ENCODE measurements at regions not wholly inside any gene's neighbourhood (a gene's known extent, or its start where the extent isn't known, plus 50 kb on each side); places are given as distances from the start of the nearest gene placed in this dataset.

- no CpG with 5 or more reads among the region's 2 CpGs for WGBS, 2 experiments (ENCODE audit: extremely low coverage in 2 of 2, insufficient read length in 1 of 2)
- intact Hi-C loops (cut with micrococcal nuclease): no loop called here
- POLR2A ChIA-PET (ENCODE audit: unreplicated experiment): no interaction called here
Measured at GRCh38 chrX:67953658-67954057, 409.8 kb downstream of the AR start.

More at GRCh38 chrX:67953658-67954057, 409.8 kb downstream of the AR start:
- no peak overlapping the region for H3K18ac ChIP-seq (ENCODE audit: low read depth, low read length)
- CTCF ChIA-PET: no interaction called here
- H2AFZ ChIP-seq (replicated peaks; ENCODE audit: low read length, poor library complexity): no peak overlapping the region
- H4K91ac ChIP-seq (ENCODE audit: insufficient read depth, low read depth, low read length): no peak overlapping the region
- no peak overlapping the region for H2AK9ac ChIP-seq (replicated peaks; ENCODE audit: low read depth, low read length, poor library complexity)
- no peak overlapping the region for H3K9ac ChIP-seq (ENCODE audit: low read depth, low read length)
- BruUV-seq (replicated peaks): no TSS peak
- ATAC-seq (ENCODE audit: low read depth) (no peak), DNase-seq (no peak)
- no peaks in the 10 kb centered on the region for H3K36me3 ChIP-seq (ENCODE audit: control insufficient read depth, insufficient read depth, low read length)
- in situ Hi-C loops (cut with MboI; ENCODE audit: low sequenced_read_pairs) (no loop called here), dilution Hi-C loops (cut with HindIII; ENCODE audit: low sequenced_read_pairs, unreplicated experiment) (no loop called here)
- H4K5ac ChIP-seq (ENCODE audit: low read depth, low read length): no peak overlapping the region
- no peaks in the 10 kb centered on the region for H3K9me1 ChIP-seq (ENCODE audit: insufficient read depth, low read length)
- H3K4me2 ChIP-seq (ENCODE audit: low read depth, low read length): no peak overlapping the region
- no peak overlapping the region for H2AK5ac ChIP-seq (ENCODE audit: low read depth, low read length)
- H3K9me3 ChIP-seq (ENCODE audit: control insufficient read depth, insufficient read depth, low read length): no peaks in the 10 kb centered on the region
- H4K20me1 ChIP-seq (ENCODE audit: insufficient read depth, low read length): no peaks in the 10 kb centered on the region
- TF ChIP-seq MXI1 (IDR thresholded peaks at IDR 0.05; ENCODE audit: borderline replicate concordance, low read depth, low read length): no peak
- TF ChIP-seq CEBPB (IDR thresholded peaks at IDR 0.05; ENCODE audit: low read depth, low read length): 0 out of 2 replicates have a peak, but pooled peaks have one; percentile 3
- TF ChIP-seq ELK1 (IDR thresholded peaks at IDR 0.05; ENCODE audit: borderline replicate concordance, low read depth, low read length): no peak
- no peak overlapping the region for H3K23ac ChIP-seq (ENCODE audit: low read depth, low read length)
- no peak overlapping the region for H3K4me3 ChIP-seq (ENCODE audit: insufficient read depth, low read depth, low read length)
- no peak overlapping the region for H3K27ac ChIP-seq (ENCODE audit: insufficient read depth, low read length)
- H4K8ac ChIP-seq (ENCODE audit: low read depth in 2 of 2, low read length in 2 of 2): no peak overlapping the region
- no peak overlapping the region for H2BK5ac ChIP-seq (ENCODE audit: low read depth, low read length, poor library complexity, severe bottlenecking)
- H3K14ac ChIP-seq (replicated peaks; ENCODE audit: low read depth, low read length): no peak overlapping the region
- H3K4me1 ChIP-seq (ENCODE audit: control insufficient read depth, insufficient read depth, low read length): no peaks in the 10 kb centered on the region
- H3K56ac ChIP-seq (ENCODE audit: extremely low read depth, insufficient read depth, low read length): no peak overlapping the region
- H2BK20ac ChIP-seq (ENCODE audit: low read depth, low read length): no peak overlapping the region
- peaks cover 2% of the 10 kb centered on the region; the same call in 1 of the 2 replicates for H3K27me3 ChIP-seq (ENCODE audit: control insufficient read depth, insufficient read depth, low read length)
- no peak overlapping the region for H2BK120ac ChIP-seq (ENCODE audit: low read depth, low read length)
- no peak overlapping the region for H2BK15ac ChIP-seq (ENCODE audit: low read depth, low read length)
- H3K4ac ChIP-seq (ENCODE audit: low read depth, low read length): no peak overlapping the region
- H3K79me1 ChIP-seq (ENCODE audit: low read depth in 1 of 2, low read length in 2 of 2): no peaks in the 10 kb centered on the region
